Type B pancreatic cell (in vitro differentiated cells): ENCODE measurements at regions not wholly inside any gene's neighbourhood (a gene's known extent, or its start where the extent isn't known, plus 50 kb on each side); places are given as distances from the start of the nearest gene placed in this dataset.

Source experiments
- DNase-seq: peaks from one replicate; pipeline ENCODE4 v3.0.0; 2021; ENCODE audit warnings: mixed read lengths; ENCODE audit not compliant: unreplicated experiment; ENCODE audit errors: extremely low spot score
- H3K27ac Mint-ChIP-seq: 2 replicates; pipeline ENCODE4 v1.8.0; 2021; ENCODE audit warnings: mild to moderate bottlenecking, mixed read lengths
- H3K27me3 Mint-ChIP-seq: 2 replicates; pipeline ENCODE4 v1.8.0; 2021; ENCODE audit warnings: mixed read lengths
- H3K36me3 Mint-ChIP-seq: 2 replicates; pipeline ENCODE4 v1.8.0; 2021; ENCODE audit warnings: mixed read lengths
- H3K4me1 Mint-ChIP-seq: one replicate; pipeline ENCODE4 v1.8.0; 2021; ENCODE audit warnings: mixed read lengths; ENCODE audit not compliant: unreplicated experiment
- H3K4me3 Mint-ChIP-seq: 2 replicates; pipeline ENCODE4 v1.8.0; 2021; ENCODE audit warnings: mild to moderate bottlenecking, mixed read lengths
- H3K9me3 Mint-ChIP-seq: 2 replicates; pipeline ENCODE4 v1.8.0; 2021; ENCODE audit warnings: mixed read lengths
- TF ChIP-seq, protein P1 (sequence below): fragments of 200-600 bp; sonication (generic); conservative IDR thresholded peaks from 2 replicates; pipeline ENCODE4 v1.5.0; 2021; ENCODE audit warnings: antibody characterized with exemption, mild to moderate bottlenecking

DNA sequence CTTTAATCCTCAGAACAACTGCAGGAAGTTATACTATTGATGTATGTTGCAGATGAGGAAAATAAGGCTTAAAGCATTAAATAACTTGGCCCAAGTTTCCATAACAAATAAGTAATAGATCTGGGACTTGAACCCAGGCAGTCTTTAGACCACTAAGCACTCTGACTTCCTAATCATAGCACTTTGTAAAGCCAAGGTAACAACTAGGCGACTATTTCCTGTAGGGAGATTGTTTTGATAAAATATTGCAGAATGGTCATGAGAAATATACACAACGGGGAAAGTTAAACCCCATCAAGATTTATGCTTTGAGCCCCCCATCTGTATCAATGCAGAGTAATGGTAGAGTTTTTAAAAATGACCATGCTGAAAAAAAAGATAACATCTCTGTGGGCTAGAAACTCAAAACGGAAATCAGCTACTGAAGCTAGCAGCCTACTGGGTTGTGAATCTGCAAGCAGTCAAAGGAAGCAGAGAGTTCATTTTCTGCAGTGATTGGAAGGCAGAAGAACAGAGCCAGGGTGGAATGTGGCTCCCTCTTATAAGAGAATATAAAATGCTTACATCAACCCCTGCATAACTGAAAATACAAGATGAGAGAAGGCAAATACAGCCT is 111.2 kb upstream of the OLIG2 start:
- Mint-ChIP-seq H3K9me3 (no peaks in the 10 kb centered on the region), H3K4me1 (no peaks in the 10 kb centered on the region), H3K27me3 (peaks cover 21% of the 10 kb centered on the region), H3K27ac (no peak overlapping the region), H3K36me3 (no peaks in the 10 kb centered on the region), H3K4me3 (no peak overlapping the region)
- no peak for DNase-seq
- TF ChIP-seq, protein P1, sequence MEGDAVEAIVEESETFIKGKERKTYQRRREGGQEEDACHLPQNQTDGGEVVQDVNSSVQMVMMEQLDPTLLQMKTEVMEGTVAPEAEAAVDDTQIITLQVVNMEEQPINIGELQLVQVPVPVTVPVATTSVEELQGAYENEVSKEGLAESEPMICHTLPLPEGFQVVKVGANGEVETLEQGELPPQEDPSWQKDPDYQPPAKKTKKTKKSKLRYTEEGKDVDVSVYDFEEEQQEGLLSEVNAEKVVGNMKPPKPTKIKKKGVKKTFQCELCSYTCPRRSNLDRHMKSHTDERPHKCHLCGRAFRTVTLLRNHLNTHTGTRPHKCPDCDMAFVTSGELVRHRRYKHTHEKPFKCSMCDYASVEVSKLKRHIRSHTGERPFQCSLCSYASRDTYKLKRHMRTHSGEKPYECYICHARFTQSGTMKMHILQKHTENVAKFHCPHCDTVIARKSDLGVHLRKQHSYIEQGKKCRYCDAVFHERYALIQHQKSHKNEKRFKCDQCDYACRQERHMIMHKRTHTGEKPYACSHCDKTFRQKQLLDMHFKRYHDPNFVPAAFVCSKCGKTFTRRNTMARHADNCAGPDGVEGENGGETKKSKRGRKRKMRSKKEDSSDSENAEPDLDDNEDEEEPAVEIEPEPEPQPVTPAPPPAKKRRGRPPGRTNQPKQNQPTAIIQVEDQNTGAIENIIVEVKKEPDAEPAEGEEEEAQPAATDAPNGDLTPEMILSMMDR: no peak

- H3K27ac Mint-ChIP-seq: no peak overlapping the region
- H3K4me1 Mint-ChIP-seq: no peaks in the 10 kb centered on the region
- no peaks in the 10 kb centered on the region for H3K36me3 Mint-ChIP-seq
- H3K27me3 Mint-ChIP-seq: peaks cover 15% of the 10 kb centered on the region
- TF ChIP-seq, protein P1: no peak
- no peaks in the 10 kb centered on the region for H3K9me3 Mint-ChIP-seq
- no peak for DNase-seq
- H3K4me3 Mint-ChIP-seq: no peak overlapping the region
Measured at GRCh38 chr21:32915099-32915498, 110.6 kb upstream of the OLIG2 start.

GRCh38 chr21:32916088-32916487 is 109.6 kb upstream of the OLIG2 start:
- TF ChIP-seq, protein P1: no peak
- H3K36me3 Mint-ChIP-seq: no peaks in the 10 kb centered on the region
- H3K4me1 Mint-ChIP-seq: no peaks in the 10 kb centered on the region
- no peaks in the 10 kb centered on the region for H3K9me3 Mint-ChIP-seq
- peaks cover 8% of the 10 kb centered on the region for H3K27me3 Mint-ChIP-seq
- DNase-seq: no peak
- no peak overlapping the region for H3K27ac Mint-ChIP-seq
- no peak overlapping the region for H3K4me3 Mint-ChIP-seq

DNA sequence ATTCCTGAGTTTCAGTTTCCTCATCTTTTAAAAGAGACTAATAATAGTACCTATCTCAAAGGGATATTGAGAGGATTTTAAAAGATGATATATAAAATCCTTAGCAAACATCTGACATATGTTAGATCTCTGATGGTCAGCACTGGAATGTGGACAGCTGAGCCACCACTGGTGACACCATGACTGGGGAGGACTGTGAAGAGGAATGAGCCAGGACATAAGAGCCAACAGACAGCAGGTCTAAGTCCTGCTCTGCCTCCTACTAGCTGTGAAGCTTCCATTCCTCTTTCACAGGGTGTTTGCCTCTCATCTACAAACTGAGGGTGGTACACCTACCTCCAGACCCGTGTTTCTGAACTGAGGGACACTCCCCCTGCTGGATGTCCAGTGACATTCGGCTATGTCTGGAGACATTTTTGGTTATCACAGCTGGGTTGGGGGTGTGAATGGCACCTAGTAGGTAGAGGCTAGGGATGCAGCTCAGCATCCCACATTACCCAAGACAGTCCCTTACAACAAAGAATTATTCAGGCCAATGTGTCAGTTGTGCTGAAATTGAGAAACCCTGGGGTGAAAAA is 109.1 kb upstream of the OLIG2 start:
- Mint-ChIP-seq H3K27me3 (peaks cover 9% of the 10 kb centered on the region), H3K4me3 (no peak overlapping the region), H3K9me3 (peaks cover under 1% of the 10 kb centered on the region), H3K36me3 (no peaks in the 10 kb centered on the region), H3K4me1 (no peaks in the 10 kb centered on the region), H3K27ac (no peak overlapping the region)
- TF ChIP-seq, protein P1: peak; percentile 50
- no peak for DNase-seq

- DNase-seq: no peak
- H3K27ac Mint-ChIP-seq: no peak overlapping the region
- no peaks in the 10 kb centered on the region for H3K4me1 Mint-ChIP-seq
- peaks cover 4% of the 10 kb centered on the region for H3K9me3 Mint-ChIP-seq
- H3K4me3 Mint-ChIP-seq: no peak overlapping the region
- H3K27me3 Mint-ChIP-seq: peaks cover 15% of the 10 kb centered on the region
- TF ChIP-seq, protein P1: no peak
- no peaks in the 10 kb centered on the region for H3K36me3 Mint-ChIP-seq
Measured at GRCh38 chr21:32917362-32918135, 108.2 kb upstream of the OLIG2 start.
